K562 (cell line): ENCODE measurements at regions not wholly inside any gene's neighbourhood (a gene's known extent, or its start where the extent isn't known, plus 50 kb on each side); places are given as distances from the start of the nearest gene placed in this dataset.

ENCODE experiments used
- ATAC-seq: fragments of 200-7000 bp; cut with Tn5 transposase; 3 replicates; pipeline ENCODE4 v1.9.1; 2020; ENCODE audit warnings: moderate library complexity
- BruUV-seq: library from RNA; stranded (reverse); fragments of 400-500 nt; replicated peaks from 2 replicates; lab custom pipeline; 2021; lab: Mats Ljungman, UMichigan
- CTCF ChIA-PET: fragments of 300-600 bp; formaldehyde crosslinking; extraction: SDS; loops from one replicate; lab custom pipeline; 2021; ENCODE audit warnings: low intra/inter-chr PET ratio; lab: Yijun Ruan, JAX
- POLR2A ChIA-PET: fragments of 300-600, 350-650 bp; sonication (Branson Sonifier 250); formaldehyde crosslinking; extraction: SDS; loops from one replicate; lab custom pipeline; 2021; ENCODE audit warnings: antibody characterized with exemption, inconsistent platforms; lab: Yijun Ruan, JAX
- DNase-seq, 4 experiments: peaks; one replicate each; pipeline versions ENCODE4 v3.0.0 to v3.0.0-alpha.2; 2011 to 2018; ENCODE audit warnings: low spot score in 3 of 4, mixed read lengths in 3 of 4; ENCODE audit errors: extremely low read depth in 1 of 4
- FAIRE-seq: peaks from 2 replicates; lab custom pipeline; 2011; peaks lifted over from hg19 to GRCh38; lab: Jason Lieb, UNC
- H2AFZ ChIP-seq: 2 replicates; pipeline ENCODE4 v1.6.0; 2011; ENCODE audit warnings: low read depth, low read length, control low read depth, inconsistent platforms
- H3K27ac ChIP-seq: fragments of 200-600 bp; 3 replicates; pipeline ENCODE4 v1.8.0; 2011; ENCODE audit warnings: low read depth, mild to moderate bottlenecking, control low read depth, inconsistent platforms, low read length, moderate library complexity, mixed read lengths; ENCODE audit errors: extremely low read depth
- H3K27me3 ChIP-seq, 2 experiments: fragments of 300-600 bp in 1 of 2; 2 replicates in 1 of 2; 3 replicates in 1 of 2; pipeline versions ENCODE4 v1.6.0 to v1.8.0; 2011; ENCODE audit warnings: inconsistent platforms in 2 of 2, low read length in 2 of 2, mild to moderate bottlenecking in 1 of 2, mixed read lengths in 1 of 2, moderate library complexity in 1 of 2; ENCODE audit not compliant: control insufficient read depth in 2 of 2, insufficient read depth in 2 of 2
- H3K36me3 ChIP-seq: fragments of 300-600 bp; 3 replicates; pipeline ENCODE4 v1.8.0; 2011; ENCODE audit warnings: mild to moderate bottlenecking, low read length, inconsistent platforms; ENCODE audit not compliant: control insufficient read depth, insufficient read depth
- H3K4me1 ChIP-seq, 2 experiments: fragments of 200-600 bp in 1 of 2; replicated peaks in 1 of 2; 2 replicates in 1 of 2; 3 replicates in 1 of 2; pipeline versions ENCODE4 v1.5.1 to v1.8.0; 2011; ENCODE audit warnings: inconsistent platforms in 2 of 2, low read length in 2 of 2, mild to moderate bottlenecking in 1 of 2, mixed read lengths in 1 of 2, moderate library complexity in 1 of 2; ENCODE audit not compliant: control insufficient read depth in 2 of 2, insufficient read depth in 2 of 2
- H3K4me2 ChIP-seq: 2 replicates; pipeline ENCODE4 v1.6.1; 2011; ENCODE audit warnings: low read length, control low read depth, inconsistent platforms, mixed read lengths; ENCODE audit not compliant: insufficient read depth
- H3K4me3 ChIP-seq: fragments of 200-600 bp; sonication (generic), shearing (Covaris generic); 2 replicates; pipeline ENCODE4 v1.5.1; 2016; ENCODE audit warnings: control low read depth, inconsistent platforms
- H3K79me2 ChIP-seq: fragments of 200-600 bp; 3 replicates; pipeline ENCODE4 v1.8.0; 2011; ENCODE audit warnings: low read length, inconsistent platforms; ENCODE audit not compliant: control insufficient read depth, insufficient read depth
- H3K9ac ChIP-seq, 2 experiments: 2 replicates each; pipeline versions ENCODE4 v1.6.0 to v1.6.1; 2011; ENCODE audit warnings: low read depth in 2 of 2, low read length in 2 of 2, control low read depth in 1 of 2, inconsistent platforms in 1 of 2, mild to moderate bottlenecking in 1 of 2, mixed read lengths in 1 of 2; ENCODE audit not compliant: insufficient read depth in 1 of 2
- H3K9me1 ChIP-seq: one replicate; pipeline ENCODE4 v1.6.0; 2011; ENCODE audit warnings: inconsistent platforms, mild to moderate bottlenecking, low read length, moderate library complexity; ENCODE audit not compliant: control insufficient read depth, insufficient read depth
- H3K9me3 ChIP-seq: replicated peaks from 2 replicates; pipeline ENCODE4 v1.5.1; 2011; ENCODE audit warnings: low read depth, low read length, inconsistent platforms; ENCODE audit not compliant: control insufficient read depth, insufficient read depth
- H4K20me1 ChIP-seq: replicated peaks from 2 replicates; pipeline ENCODE4 v1.6.1; 2011; ENCODE audit warnings: low read length, inconsistent platforms, mixed read lengths; ENCODE audit not compliant: control insufficient read depth, insufficient read depth
- BRF2 ChIP-seq: IDR thresholded peaks from 3 replicates; pipeline ENCODE4 v1.6.1; 2011; ENCODE audit warnings: borderline replicate concordance, mild to moderate bottlenecking; ENCODE audit not compliant: insufficient read length, insufficient read depth
- CEBPB ChIP-seq: fragments of 450-650 bp; IDR thresholded peaks from 2 replicates; pipeline ENCODE4 v1.6.1; 2016; ENCODE audit warnings: missing genetic modification characterization, missing compliant biosample characterization
- CEBPG ChIP-seq, 3 experiments: fragments of 200-800 bp in 1 of 3; sonication (Bioruptor generic) in 1 of 3; sonication (generic) in 1 of 3; formaldehyde crosslinking in 1 of 3; IDR thresholded peaks in 2 of 3; conservative IDR thresholded peaks in 1 of 3; 2 replicates each; pipeline versions ENCODE4 v1.6.1 to v1.8.0; 2016 to 2022; ENCODE audit warnings: missing compliant biosample characterization in 2 of 3, missing genetic modification characterization in 2 of 3, mild to moderate bottlenecking in 1 of 3, missing genetic modification reagents in 1 of 3
- CTCFL ChIP-seq: IDR thresholded peaks from 2 replicates; pipeline ENCODE4 v1.6.1; 2011; ENCODE audit warnings: borderline replicate concordance, low read depth, mild to moderate bottlenecking, moderate library complexity, low read length; ENCODE audit not compliant: insufficient read depth, poor library complexity, severe bottlenecking
- NR1H2 ChIP-seq: sonication (generic); formaldehyde crosslinking; IDR thresholded peaks from 2 replicates; pipeline ENCODE4 v1.4.0; 2020; ENCODE audit warnings: mild to moderate bottlenecking, missing genetic modification reagents
- ZNF740 ChIP-seq, 3 experiments: fragments of 200-800 bp in 1 of 3; sonication (Bioruptor generic) in 1 of 3; sonication (generic) in 1 of 3; formaldehyde crosslinking in 1 of 3; IDR thresholded peaks; 2 replicates each; pipeline versions ENCODE4 v1.6.1 to v1.8.0; 2016 to 2022; ENCODE audit warnings: mild to moderate bottlenecking in 2 of 3, missing compliant biosample characterization in 2 of 3, missing genetic modification characterization in 2 of 3, missing genetic modification reagents in 1 of 3
- WGBS: fragments of 100-300 bp; shearing (Covaris generic); methylation state at CpG from one replicate; pipeline ENCODE4 v1.1.6; 2016; ENCODE audit warnings: low coverage, mixed read lengths; ENCODE audit not compliant: insufficient coverage; ENCODE audit errors: missing lambda C conversion rate; 5-methylcytosine and 5-hydroxymethylcytosine counted together
- in situ Hi-C: fragments of 300-500 bp; cut with MboI; formaldehyde crosslinking; loops from 4 replicates; pipeline ENCODE4 v1.15.0; 2018; ENCODE audit warnings: inconsistent platforms, mixed read lengths
- intact Hi-C: fragments of 100-400 bp; cut with micrococcal nuclease; formaldehyde crosslinking; loops from 2 replicates; pipeline ENCODE4 v1.14.2; 2022

- no peak for TF ChIP-seq BRF2
- no peak for TF ChIP-seq CTCFL
- TF ChIP-seq ZNF740 (CRISPR knock-in tag; IDR thresholded peaks at IDR 0.05) = no peak
- peak in 1 of 2 experiments; percentile 73; a peak in 1 of 4 replicates for TF ChIP-seq ZNF740 (tag; IDR thresholded peaks at IDR 0.05)
- TF ChIP-seq, all 486 proteins: peak for 3
Measured at GRCh38 chrX:9343971-9344370, 120.9 kb upstream of the TBL1X start (continued).

GRCh38 chrX:9345957-9346356 is 118.9 kb upstream of the TBL1X start:
- H4K20me1 ChIP-seq = no peaks in the 10 kb centered on the region
- ATAC-seq (no peak), DNase-seq (no peak), FAIRE-seq (no peak)
- no peaks in the 10 kb centered on the region for H3K9me3 ChIP-seq
- H3K79me2 ChIP-seq = no peaks in the 10 kb centered on the region
- no peaks in the 10 kb centered on the region for H3K9me1 ChIP-seq
- H3K4me2 ChIP-seq = no peak overlapping the region
- peaks cover 11 to 26% of the 10 kb centered on the region in 2 experiments for H3K4me1 ChIP-seq
- no peak overlapping the region for H2AFZ ChIP-seq
- 94% methylated on average over 8 of the region's 8 CpGs for WGBS
- in situ Hi-C loops = loop anchor here (5.0 kb wide), 1 partner anchor 106 kb away; no protein-coding TSS in a partner anchor
- no peaks in the 10 kb centered on the region for H3K36me3 ChIP-seq
- H3K27me3 ChIP-seq = no peaks in the 10 kb centered on the region
- TF ChIP-seq CEBPB (tag) (peak; percentile 75), NR1H2 (no peak), CEBPG (CRISPR knock-in tag; IDR thresholded peaks at IDR 0.05) (no peak), CEBPG (tag; conservative IDR thresholded peaks at IDR 0.05 in 1 of 2, IDR thresholded peaks at IDR 0.05 in 1 of 2) (0 out of 4 replicates have a peak, but pooled peaks of 1 of the 2 experiments have one; percentile 9)
- no peak overlapping the region for H3K4me3 ChIP-seq
- intact Hi-C loops = no loop called here
- ChIA-PET CTCF (no interaction called here), POLR2A (no interaction called here)
- H3K27ac ChIP-seq = no peak overlapping the region
- BruUV-seq = no TSS peak
- H3K9ac ChIP-seq = no peak overlapping the region
